ENCODE measurements at regions not wholly inside any gene's neighbourhood (a gene's known extent, or its start where the extent isn't known, plus 50 kb on each side); places are given as distances from the start of the nearest gene placed in this dataset.

- no peak for DNase-seq
Measured at GRCh38 chr5:158180407-158180806, 321.5 kb upstream of the CLINT1 start.

- no peak for DNase-seq
Measured at GRCh38 chr5:158179271-158179670, 320.3 kb upstream of the CLINT1 start.

GRCh38 chr5:158178535-158178934 is 319.6 kb upstream of the CLINT1 start:
- DNase-seq, result no peak

GRCh38 chr5:158177146-158177545 is 318.2 kb upstream of the CLINT1 start:
- no peak for DNase-seq

GRCh38 chr5:158175934-158176481 is 317.1 kb upstream of the CLINT1 start:
- peak; percentile 9 for DNase-seq

- DNase-seq, result peak; percentile 83
Measured at GRCh38 chr5:158174918-158175851, 316.2 kb upstream of the CLINT1 start.

GRCh38 chr5:158174026-158174425 is 315.1 kb upstream of the CLINT1 start:
- DNase-seq, result no peak

- no peak for DNase-seq
Measured at GRCh38 chr5:158172005-158172404, 313.1 kb upstream of the CLINT1 start.

- DNase-seq, result no peak
Measured at GRCh38 chr5:158170534-158170933, 311.6 kb upstream of the CLINT1 start.

- DNase-seq, result no peak
Measured at GRCh38 chr5:158170060-158170459, 311.1 kb upstream of the CLINT1 start.

GRCh38 chr5:158166424-158166823 is 307.5 kb upstream of the CLINT1 start:
- no peak for DNase-seq

GRCh38 chr5:158165647-158166046 is 306.7 kb upstream of the CLINT1 start:
- peak; percentile 5 for DNase-seq

- no peak for DNase-seq
Measured at GRCh38 chr5:158164296-158165047, 305.5 kb upstream of the CLINT1 start.

GRCh38 chr5:158163451-158164295 is 304.7 kb upstream of the CLINT1 start:
- peak; percentile 43 for DNase-seq

- DNase-seq, result no peak
Measured at GRCh38 chr5:158162479-158163034, 303.6 kb upstream of the CLINT1 start.

GRCh38 chr5:158162026-158162425 is 303.1 kb upstream of the CLINT1 start:
- no peak for DNase-seq

GRCh38 chr5:158159621-158160020 is 300.7 kb upstream of the CLINT1 start:
- no peak for DNase-seq

- peak; percentile 86 for DNase-seq
Measured at GRCh38 chr5:158155811-158156505, 297.0 kb upstream of the CLINT1 start.

GRCh38 chr5:158155067-158155466 is 296.1 kb upstream of the CLINT1 start:
- no peak for DNase-seq

GRCh38 chr5:158154226-158155005 is 295.5 kb upstream of the CLINT1 start:
- DNase-seq, result peak; percentile 98

- DNase-seq, result no peak
Measured at GRCh38 chr5:158153508-158153907, 294.6 kb upstream of the CLINT1 start.
